Caco-2 (cell line): ENCODE measurements at regions not wholly inside any gene's neighbourhood (a gene's known extent, or its start where the extent isn't known, plus 50 kb on each side); places are given as distances from the start of the nearest gene placed in this dataset.
"Not testable (repeated sequence)": the region's sequence is repeated elsewhere in the genome, so short reads cannot be mapped to it uniquely, and the experiment has no call there.

Experiments
- BruUV-seq: library from RNA; stranded (reverse); fragments of 400-500 nt; replicated peaks from 2 replicates; lab custom pipeline; 2021; lab: Mats Ljungman, UMichigan
- CTCF ChIA-PET: fragments of 300-600 bp; sonication (Branson Sonifier 250); formaldehyde crosslinking; loops from one replicate; lab custom pipeline; 2022; ENCODE audit warnings: antibody characterized with exemption; lab: Charles Lee
- POLR2A ChIA-PET: fragments of 300-600 bp; sonication (Branson Sonifier 250); formaldehyde crosslinking; loops from one replicate; lab custom pipeline; 2022; ENCODE audit warnings: antibody characterized with exemption; lab: Charles Lee
- DNase-seq, 2 experiments: peaks; one replicate each; pipeline versions ENCODE4 v3.0.0 to v3.0.0-alpha.2; 2020 to 2022
- H3K27me3 ChIP-seq: replicated peaks from 2 replicates; pipeline ENCODE4 v1.6.0; 2011; ENCODE audit warnings: low read length; ENCODE audit not compliant: control insufficient read depth, insufficient read depth
- H3K36me3 ChIP-seq: 2 replicates; pipeline ENCODE4 v1.5.1; 2011; ENCODE audit warnings: low read length; ENCODE audit not compliant: control insufficient read depth, insufficient read depth
- H3K4me1 ChIP-seq: fragments of 250-450 bp; sonication (Bioruptor Pico); 2 replicates; pipeline ENCODE4 v1.5.1; 2020; ENCODE audit warnings: mild to moderate bottlenecking
- H3K4me3 ChIP-seq: 2 replicates; pipeline ENCODE4 v1.5.1; 2011; ENCODE audit warnings: low read depth, mild to moderate bottlenecking, control low read depth, low read length
- H3K9me3 ChIP-seq: fragments of 250-450 bp; sonication (Bioruptor Pico); 2 replicates; pipeline ENCODE4 v1.5.1; 2020; ENCODE audit warnings: mild to moderate bottlenecking, moderate library complexity
- H3K27ac Mint-ChIP-seq: one replicate; pipeline ENCODE4 v1.8.0; 2022; ENCODE audit warnings: mixed read lengths; ENCODE audit not compliant: unreplicated experiment
- H3K27me3 Mint-ChIP-seq: one replicate; pipeline ENCODE4 v1.8.0; 2022; ENCODE audit warnings: mixed read lengths; ENCODE audit not compliant: insufficient read depth, unreplicated experiment
- H3K36me3 Mint-ChIP-seq: one replicate; pipeline ENCODE4 v1.8.0; 2022; ENCODE audit warnings: mild to moderate bottlenecking, mixed read lengths; ENCODE audit not compliant: insufficient read depth, unreplicated experiment
- H3K4me1 Mint-ChIP-seq: one replicate; pipeline ENCODE4 v1.8.0; 2022; ENCODE audit warnings: low read depth, mixed read lengths; ENCODE audit not compliant: unreplicated experiment
- H3K4me3 Mint-ChIP-seq: one replicate; pipeline ENCODE4 v1.8.0; 2022; ENCODE audit warnings: mild to moderate bottlenecking, moderate library complexity, mixed read lengths; ENCODE audit not compliant: unreplicated experiment
- H3K9me3 Mint-ChIP-seq: one replicate; pipeline ENCODE4 v1.8.0; 2022; ENCODE audit warnings: mixed read lengths; ENCODE audit not compliant: unreplicated experiment
- intact Hi-C: fragments of 100-400 bp; cut with micrococcal nuclease; formaldehyde crosslinking; loops from one replicate; pipeline ENCODE4 v1.10.0; 2022; ENCODE audit not compliant: unreplicated experiment
- TF ChIP-seq, protein P1 (sequence below), 2 experiments: fragments of 200-600 bp in 1 of 2; IDR thresholded peaks; 1 replicate in 1 of 2; 2 replicates in 1 of 2; pipeline versions ENCODE4 v1.5.1 to v1.8.0; 2011 to 2022; ENCODE audit warnings: antibody characterized with exemption in 1 of 2, control low read depth in 1 of 2, inconsistent platforms in 1 of 2, low read depth in 1 of 2, low read length in 1 of 2, mild to moderate bottlenecking in 1 of 2, moderate library complexity in 1 of 2; ENCODE audit not compliant: insufficient read depth in 1 of 2, severe bottlenecking in 1 of 2, unreplicated experiment in 1 of 2

- H3K4me1 ChIP-seq, H3K9me3 ChIP-seq, H3K27ac Mint-ChIP-seq, CTCF ChIA-PET, BruUV-seq, H3K27me3 ChIP-seq, DNase-seq, H3K4me3 ChIP-seq, H3K36me3 Mint-ChIP-seq, H3K4me3 Mint-ChIP-seq, H3K9me3 Mint-ChIP-seq, intact Hi-C loops, H3K4me1 Mint-ChIP-seq, H3K27me3 Mint-ChIP-seq, H3K36me3 ChIP-seq, POLR2A ChIA-PET: not testable (repeated sequence)
These were observed 342.2 kb downstream of the RFPL4B start for GRCh38 chr6:112689183-112689858.

- no peaks in the 10 kb centered on the region for H3K4me1 Mint-ChIP-seq
- no peak for DNase-seq
- intact Hi-C loops = no loop called here
- H3K9me3 Mint-ChIP-seq = no peaks in the 10 kb centered on the region
- no peaks in the 10 kb centered on the region for H3K27me3 Mint-ChIP-seq
- Histone ChIP-seq H3K9me3 (no peaks in the 10 kb centered on the region), H3K36me3 (no peaks in the 10 kb centered on the region), H3K4me1 (no peaks in the 10 kb centered on the region), H3K4me3 (no peak overlapping the region), H3K27me3 (no peaks in the 10 kb centered on the region)
- ChIA-PET POLR2A (no interaction called here), CTCF (no interaction called here)
- no peak overlapping the region for H3K4me3 Mint-ChIP-seq
- TF ChIP-seq, protein P1, sequence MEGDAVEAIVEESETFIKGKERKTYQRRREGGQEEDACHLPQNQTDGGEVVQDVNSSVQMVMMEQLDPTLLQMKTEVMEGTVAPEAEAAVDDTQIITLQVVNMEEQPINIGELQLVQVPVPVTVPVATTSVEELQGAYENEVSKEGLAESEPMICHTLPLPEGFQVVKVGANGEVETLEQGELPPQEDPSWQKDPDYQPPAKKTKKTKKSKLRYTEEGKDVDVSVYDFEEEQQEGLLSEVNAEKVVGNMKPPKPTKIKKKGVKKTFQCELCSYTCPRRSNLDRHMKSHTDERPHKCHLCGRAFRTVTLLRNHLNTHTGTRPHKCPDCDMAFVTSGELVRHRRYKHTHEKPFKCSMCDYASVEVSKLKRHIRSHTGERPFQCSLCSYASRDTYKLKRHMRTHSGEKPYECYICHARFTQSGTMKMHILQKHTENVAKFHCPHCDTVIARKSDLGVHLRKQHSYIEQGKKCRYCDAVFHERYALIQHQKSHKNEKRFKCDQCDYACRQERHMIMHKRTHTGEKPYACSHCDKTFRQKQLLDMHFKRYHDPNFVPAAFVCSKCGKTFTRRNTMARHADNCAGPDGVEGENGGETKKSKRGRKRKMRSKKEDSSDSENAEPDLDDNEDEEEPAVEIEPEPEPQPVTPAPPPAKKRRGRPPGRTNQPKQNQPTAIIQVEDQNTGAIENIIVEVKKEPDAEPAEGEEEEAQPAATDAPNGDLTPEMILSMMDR (IDR thresholded peaks at IDR 0.05; ENCODE audit: insufficient read depth in 1 of 2, low read depth in 1 of 2, low read length in 1 of 2, severe bottlenecking in 1 of 2, unreplicated experiment in 1 of 2) = no peak
- no TSS peak for BruUV-seq
- H3K36me3 Mint-ChIP-seq = no peaks in the 10 kb centered on the region
- no peak overlapping the region for H3K27ac Mint-ChIP-seq
These were observed 343.5 kb downstream of the RFPL4B start for GRCh38 chr6:112690497-112691202.

DNA sequence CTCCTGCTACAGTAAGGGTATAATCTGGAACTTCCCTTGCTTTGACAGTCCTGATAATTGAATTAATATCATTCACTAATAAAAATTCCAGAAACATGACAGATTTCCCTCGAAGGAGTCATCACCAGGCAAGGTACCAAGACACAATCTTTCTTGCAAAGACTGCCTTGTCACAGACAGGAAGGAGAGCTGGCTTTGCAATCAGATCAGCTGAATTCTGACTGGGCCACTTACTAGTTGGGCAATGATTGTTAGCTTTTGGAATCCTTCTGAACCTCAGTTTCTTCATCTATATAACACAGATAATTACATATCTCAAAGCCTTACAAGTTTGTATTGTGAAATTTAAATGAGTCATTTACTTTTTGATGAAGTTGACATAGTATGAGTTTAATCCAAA, 344.2 kb downstream of the RFPL4B start:
- Mint-ChIP-seq H3K9me3 (no peaks in the 10 kb centered on the region), H3K4me1 (no peaks in the 10 kb centered on the region), H3K4me3 (no peak overlapping the region), H3K27me3 (no peaks in the 10 kb centered on the region), H3K36me3 (no peaks in the 10 kb centered on the region), H3K27ac (no peak overlapping the region)
- intact Hi-C loops = no loop called here
- Histone ChIP-seq H3K9me3 (no peaks in the 10 kb centered on the region), H3K4me1 (no peaks in the 10 kb centered on the region), H3K27me3 (no peaks in the 10 kb centered on the region), H3K4me3 (no peak overlapping the region), H3K36me3 (no peaks in the 10 kb centered on the region)
- CTCF ChIA-PET = no interaction called here
- POLR2A ChIA-PET = no interaction called here
- DNase-seq = no peak
- no TSS peak for BruUV-seq
- TF ChIP-seq, protein P1 (IDR thresholded peaks at IDR 0.05; ENCODE audit: insufficient read depth in 1 of 2, low read depth in 1 of 2, low read length in 1 of 2, severe bottlenecking in 1 of 2, unreplicated experiment in 1 of 2) = no peak
